KMS-11 (cell line): ENCODE measurements at regions not wholly inside any gene's neighbourhood (a gene's known extent, or its start where the extent isn't known, plus 50 kb on each side); places are given as distances from the start of the nearest gene placed in this dataset.

ENCODE experiments used
- H2AFZ ChIP-seq: fragments of 200-600 bp; sonication (generic); 2 replicates; pipeline ENCODE4 v1.6.1; 2016; ENCODE audit warnings: antibody characterized with exemption, mixed run types, low read depth
- H3K27ac ChIP-seq: fragments of 200-600 bp; sonication (generic); 2 replicates; pipeline ENCODE4 v1.6.1; 2016; ENCODE audit warnings: mild to moderate bottlenecking, mixed run types
- H3K27me3 ChIP-seq: fragments of 200-600 bp; sonication (generic); 2 replicates; pipeline ENCODE4 v1.6.1; 2017; ENCODE audit warnings: mild to moderate bottlenecking, low read depth, mixed run types, moderate library complexity; ENCODE audit not compliant: insufficient read depth
- H3K36me3 ChIP-seq: fragments of 200-600 bp; sonication (generic); 2 replicates; pipeline ENCODE4 v1.6.1; 2017; ENCODE audit warnings: mild to moderate bottlenecking, mixed run types; ENCODE audit not compliant: insufficient read depth
- H3K4me1 ChIP-seq: fragments of 200-600 bp; sonication (generic); 2 replicates; pipeline ENCODE4 v1.6.1; 2016; ENCODE audit warnings: mild to moderate bottlenecking, low read depth, mixed run types; ENCODE audit not compliant: poor library complexity, severe bottlenecking
- H3K4me2 ChIP-seq: fragments of 200-600 bp; sonication (generic); 2 replicates; pipeline ENCODE4 v1.7.0; 2016; ENCODE audit warnings: mild to moderate bottlenecking, mixed run types
- H3K4me3 ChIP-seq: fragments of 200-600 bp; sonication (generic); IDR thresholded peaks from 2 replicates; pipeline ENCODE4 v1.6.1; 2017; ENCODE audit warnings: low read depth, low read length, mixed read lengths; ENCODE audit not compliant: insufficient read depth
- H3K79me2 ChIP-seq: fragments of 200-600 bp; sonication (generic); 2 replicates; pipeline ENCODE4 v1.6.1; 2016; ENCODE audit warnings: low read depth, mixed run types; ENCODE audit not compliant: insufficient read depth
- H3K9ac ChIP-seq: fragments of 200-600 bp; sonication (generic); 2 replicates; pipeline ENCODE4 v1.6.1; 2016; ENCODE audit warnings: mild to moderate bottlenecking, mixed run types
- H4K20me1 ChIP-seq: fragments of 200-600 bp; sonication (generic); 2 replicates; pipeline ENCODE4 v1.6.1; 2016; ENCODE audit warnings: mild to moderate bottlenecking, mixed run types; ENCODE audit not compliant: insufficient read depth
- TF ChIP-seq, protein P1 (sequence below): fragments of 200-600 bp; sonication (generic); conservative IDR thresholded peaks from 2 replicates; pipeline ENCODE4 v1.6.1; 2017; ENCODE audit warnings: low read depth, mild to moderate bottlenecking, antibody characterized with exemption, low read length, moderate library complexity, mixed read lengths

DNA sequence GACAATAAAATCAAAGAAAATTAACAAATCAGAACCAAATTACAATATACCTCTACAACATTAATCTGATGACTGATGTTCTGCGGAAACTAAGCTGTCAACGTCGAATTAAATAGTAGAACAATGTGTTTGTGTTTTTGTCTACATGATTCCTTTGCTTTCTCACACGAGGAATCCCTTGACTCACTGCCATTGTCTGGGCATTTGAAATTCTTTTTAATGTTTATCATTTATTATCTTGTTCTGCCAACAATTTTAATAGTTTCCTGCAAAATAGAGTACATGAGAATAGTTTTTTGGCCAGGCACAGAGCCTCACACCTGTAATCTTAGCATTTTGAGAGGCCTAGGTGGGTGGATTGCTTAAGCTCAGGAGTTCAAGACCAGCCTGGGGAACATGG is 76.6 kb upstream of the KRAS start:
- no peaks in the 10 kb centered on the region for H3K79me2 ChIP-seq
- no peaks in the 10 kb centered on the region for H3K27me3 ChIP-seq
- no peak overlapping the region for H3K27ac ChIP-seq
- H4K20me1 ChIP-seq, result no peaks in the 10 kb centered on the region
- H3K4me1 ChIP-seq, result peaks cover 80% of the 10 kb centered on the region
- no peak overlapping the region for H2AFZ ChIP-seq
- no peaks in the 10 kb centered on the region for H3K36me3 ChIP-seq
- TF ChIP-seq, protein P1, sequence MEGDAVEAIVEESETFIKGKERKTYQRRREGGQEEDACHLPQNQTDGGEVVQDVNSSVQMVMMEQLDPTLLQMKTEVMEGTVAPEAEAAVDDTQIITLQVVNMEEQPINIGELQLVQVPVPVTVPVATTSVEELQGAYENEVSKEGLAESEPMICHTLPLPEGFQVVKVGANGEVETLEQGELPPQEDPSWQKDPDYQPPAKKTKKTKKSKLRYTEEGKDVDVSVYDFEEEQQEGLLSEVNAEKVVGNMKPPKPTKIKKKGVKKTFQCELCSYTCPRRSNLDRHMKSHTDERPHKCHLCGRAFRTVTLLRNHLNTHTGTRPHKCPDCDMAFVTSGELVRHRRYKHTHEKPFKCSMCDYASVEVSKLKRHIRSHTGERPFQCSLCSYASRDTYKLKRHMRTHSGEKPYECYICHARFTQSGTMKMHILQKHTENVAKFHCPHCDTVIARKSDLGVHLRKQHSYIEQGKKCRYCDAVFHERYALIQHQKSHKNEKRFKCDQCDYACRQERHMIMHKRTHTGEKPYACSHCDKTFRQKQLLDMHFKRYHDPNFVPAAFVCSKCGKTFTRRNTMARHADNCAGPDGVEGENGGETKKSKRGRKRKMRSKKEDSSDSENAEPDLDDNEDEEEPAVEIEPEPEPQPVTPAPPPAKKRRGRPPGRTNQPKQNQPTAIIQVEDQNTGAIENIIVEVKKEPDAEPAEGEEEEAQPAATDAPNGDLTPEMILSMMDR, result no peak
- H3K9ac ChIP-seq, result no peak overlapping the region
- no peak overlapping the region for H3K4me3 ChIP-seq
- no peak overlapping the region for H3K4me2 ChIP-seq

DNA sequence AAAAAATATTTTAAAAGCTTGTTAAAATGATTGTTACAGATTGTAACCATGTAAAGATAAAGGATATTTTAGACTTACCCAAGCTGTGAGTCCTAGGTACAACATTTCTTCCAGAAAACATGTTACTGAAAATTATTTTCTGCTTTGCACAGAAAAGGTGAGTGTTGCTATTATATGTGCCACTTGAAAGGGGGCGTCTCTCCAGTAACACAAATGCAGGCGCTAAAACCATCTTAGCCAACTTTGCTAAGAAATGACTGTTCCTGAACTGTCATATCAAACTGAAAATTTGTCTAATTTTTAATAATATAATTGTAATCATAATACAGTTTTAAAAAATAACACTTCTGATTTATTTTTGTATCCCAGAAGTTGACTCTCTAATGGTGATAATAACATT is 75.6 kb upstream of the KRAS start:
- H3K27ac ChIP-seq, result no peak overlapping the region

GRCh38 chr12:25324861-25325260 is 74.1 kb upstream of the KRAS start:
- H3K4me1 ChIP-seq, result peaks cover 80% of the 10 kb centered on the region
- H3K27me3 ChIP-seq, result no peaks in the 10 kb centered on the region
- no peak overlapping the region for H3K27ac ChIP-seq
- no peaks in the 10 kb centered on the region for H3K79me2 ChIP-seq
- no peak overlapping the region for H3K9ac ChIP-seq
- H3K4me3 ChIP-seq, result no peak overlapping the region
- H3K36me3 ChIP-seq, result no peaks in the 10 kb centered on the region
- TF ChIP-seq, protein P1, result no peak
- no peak overlapping the region for H2AFZ ChIP-seq
- peak overlapping the region; percentile 56 for H3K4me2 ChIP-seq
- H4K20me1 ChIP-seq, result no peaks in the 10 kb centered on the region

More for the DNA sequence above, 75.6 kb upstream of the KRAS start:
- Histone ChIP-seq H3K36me3 (no peaks in the 10 kb centered on the region), H3K4me1 (peaks cover 80% of the 10 kb centered on the region), H3K4me2 (no peak overlapping the region; the same call in 1 of the 2 replicates), H3K4me3 (no peak overlapping the region), H4K20me1 (no peaks in the 10 kb centered on the region), H2AFZ (no peak overlapping the region), H3K79me2 (no peaks in the 10 kb centered on the region), H3K9ac (no peak overlapping the region), H3K27me3 (no peaks in the 10 kb centered on the region)
- TF ChIP-seq, protein P1, result no peak

- Histone ChIP-seq H3K4me2 (peak overlapping the region; percentile 56), H4K20me1 (no peaks in the 10 kb centered on the region), H2AFZ (no peak overlapping the region), H3K79me2 (no peaks in the 10 kb centered on the region), H3K4me1 (peaks cover 92% of the 10 kb centered on the region), H3K36me3 (no peaks in the 10 kb centered on the region), H3K27me3 (no peaks in the 10 kb centered on the region), H3K9ac (no peak overlapping the region), H3K27ac (peak overlapping the region; percentile 24; the same call in 1 of the 2 replicates), H3K4me3 (no peak overlapping the region)
- TF ChIP-seq, protein P1, result no peak
Observed at GRCh38 chr12:25323581-25323982, 72.9 kb upstream of the KRAS start.
